Endothelial cell of umbilical vein (primary cell): ENCODE measurements at regions not wholly inside any gene's neighbourhood (a gene's known extent, or its start where the extent isn't known, plus 50 kb on each side); places are given as distances from the start of the nearest gene placed in this dataset. TPM values are rescaled to one million over a fixed set of nuclear protein-coding genes. Genes with fewer than 3 reads are reported as not detected.
"Not testable (repeated sequence)": the region's sequence is repeated elsewhere in the genome, so short reads cannot be mapped to it uniquely, and the experiment has no call there.

ENCODE experiments used
- BruUV-seq: library from RNA; stranded (reverse); fragments of 400-500 nt; replicated peaks from 2 replicates; lab custom pipeline; 2021; lab: Mats Ljungman, UMichigan
- CTCF ChIA-PET: fragments of 300-600, 350-600 bp; sonication (Branson Sonifier 250); formaldehyde crosslinking; loops from one replicate; lab custom pipeline; 2021; ENCODE audit warnings: antibody characterized with exemption, inconsistent platforms; lab: Charles Lee
- POLR2A ChIA-PET: fragments of 300-600, 350-600 bp; sonication (Branson Sonifier 250); formaldehyde crosslinking; loops from one replicate; lab custom pipeline; 2021; ENCODE audit warnings: antibody characterized with exemption, inconsistent platforms; lab: Charles Lee
- DNase-seq: peaks from one replicate; pipeline ENCODE4 v3.0.0-alpha.2; 2011; ENCODE audit warnings: low read depth, low spot score
- FAIRE-seq: peaks from 2 replicates; lab custom pipeline; 2011; peaks lifted over from hg19 to GRCh38; lab: Jason Lieb, UNC
- H2AFZ ChIP-seq: 2 replicates; pipeline ENCODE4 v1.6.0; 2012; ENCODE audit warnings: low read depth, low read length, control low read depth, inconsistent platforms
- H3K27ac ChIP-seq: 2 replicates; pipeline ENCODE4 v1.5.1; 2011; ENCODE audit warnings: low read depth, mild to moderate bottlenecking, control low read depth, low read length, moderate library complexity; ENCODE audit not compliant: insufficient read depth
- H3K27me3 ChIP-seq, 2 experiments: 2 replicates each; pipeline versions ENCODE4 v1.6.0 to v1.6.1; 2011; ENCODE audit warnings: low read length in 2 of 2, mixed read lengths in 1 of 2; ENCODE audit not compliant: control insufficient read depth in 2 of 2, insufficient read depth in 2 of 2
- H3K36me3 ChIP-seq, 2 experiments: 2 replicates in 1 of 2; 3 replicates in 1 of 2; pipeline ENCODE4 v1.5.1; 2011; ENCODE audit warnings: low read length in 2 of 2, mild to moderate bottlenecking in 1 of 2, moderate library complexity in 1 of 2; ENCODE audit not compliant: control insufficient read depth in 2 of 2, insufficient read depth in 2 of 2; ENCODE audit errors: extremely low read depth in 1 of 2
- H3K4me1 ChIP-seq: 3 replicates; pipeline ENCODE4 v1.5.1; 2011; ENCODE audit warnings: mild to moderate bottlenecking, low read length; ENCODE audit not compliant: control insufficient read depth, insufficient read depth; ENCODE audit errors: extremely low read depth
- H3K4me2 ChIP-seq: 2 replicates; pipeline ENCODE4 v1.6.1; 2011; ENCODE audit warnings: low read length, control low read depth, mixed read lengths; ENCODE audit not compliant: insufficient read depth
- H3K4me3 ChIP-seq, 3 experiments: fragments of 200-600 bp in 1 of 3; sonication (generic), shearing (Covaris generic) in 1 of 3; replicated peaks in 1 of 3; 2 replicates each; pipeline ENCODE4 v1.5.1; 2011 to 2016; ENCODE audit warnings: control low read depth in 3 of 3, low read length in 3 of 3, mild to moderate bottlenecking in 2 of 3, inconsistent platforms in 1 of 3, low read depth in 1 of 3, moderate library complexity in 1 of 3; ENCODE audit not compliant: insufficient read depth in 1 of 3
- H3K79me2 ChIP-seq: 2 replicates; pipeline ENCODE4 v1.6.0; 2012; ENCODE audit warnings: low read length, inconsistent platforms; ENCODE audit not compliant: control insufficient read depth, insufficient read depth
- H3K9ac ChIP-seq: replicated peaks from 2 replicates; pipeline ENCODE3; 2011; ENCODE audit warnings: low read length, control low read depth; ENCODE audit not compliant: insufficient read depth; ENCODE audit errors: extremely low read depth
- H3K9me1 ChIP-seq: replicated peaks from 3 replicates; pipeline ENCODE4 v1.6.0; 2011; ENCODE audit warnings: mild to moderate bottlenecking, low read length; ENCODE audit not compliant: control insufficient read depth, insufficient read depth; ENCODE audit errors: extremely low read depth
- H3K9me3 ChIP-seq: replicated peaks from 2 replicates; pipeline ENCODE4 v1.5.1; 2012; ENCODE audit warnings: low read length, inconsistent platforms; ENCODE audit not compliant: control insufficient read depth, insufficient read depth
- H4K20me1 ChIP-seq: replicated peaks from 2 replicates; pipeline ENCODE3; 2011; ENCODE audit warnings: mild to moderate bottlenecking, low read length; ENCODE audit not compliant: control insufficient read depth, insufficient read depth; ENCODE audit errors: extremely low read depth
- CTCF ChIP-seq, 2 donors: IDR thresholded peaks; 1 replicate in 1 of 2; 2 replicates in 1 of 2; pipeline ENCODE4 v1.5.1; 2011; ENCODE audit warnings: low read length in 2 of 2, mild to moderate bottlenecking in 2 of 2, moderate library complexity in 2 of 2, control low read depth in 1 of 2, inconsistent platforms in 1 of 2, low read depth in 1 of 2; ENCODE audit not compliant: insufficient read depth in 1 of 2; ENCODE audit errors: extremely low read depth in 1 of 2
- EZH2 ChIP-seq: IDR thresholded peaks from 2 replicates; pipeline ENCODE4 v1.6.1; 2012; ENCODE audit warnings: borderline replicate concordance, low read depth, mild to moderate bottlenecking, moderate library complexity, low read length, inconsistent platforms; ENCODE audit not compliant: severe bottlenecking
- MYC ChIP-seq: IDR thresholded peaks from one replicate; pipeline ENCODE4 v1.6.1; 2011; ENCODE audit warnings: mild to moderate bottlenecking, low read depth, low read length
- dilution Hi-C: fragments of 300-500 bp; cut with MboI; formaldehyde crosslinking; loops from one replicate; pipeline ENCODE4 v1.15.0; 2019; ENCODE audit warnings: low sequenced_read_pairs; ENCODE audit not compliant: extremely low pct_ligation_motif_present
- intact Hi-C: fragments of 100-400 bp; cut with micrococcal nuclease; formaldehyde crosslinking; loops from one replicate; pipeline ENCODE4 v1.10.0; 2022
- small RNA-seq: library from RNA; depleted of rRNA; stranded (forward); fragments of <200 nt; gene quantifications from one replicate; pipeline ENCODE3, GENCODE V24; 2012; ENCODE audit warnings: low replicate concordance, low read depth; ENCODE audit not compliant: insufficient read depth, insufficient read length

GRCh38 chr15:22735781-22736180 is 50.7 kb upstream of the NIPA1 start:
- Histone ChIP-seq H3K4me1 (no peaks in the 10 kb centered on the region), H3K4me2 (no peak overlapping the region), H3K9me1 (no peaks in the 10 kb centered on the region), H3K79me2 (no peaks in the 10 kb centered on the region), H3K9me3 (no peaks in the 10 kb centered on the region), H3K27ac (no peak overlapping the region), H3K4me3 (no peak overlapping the region), H4K20me1 (no peaks in the 10 kb centered on the region), H3K9ac (no peak overlapping the region), H2AFZ (no peak overlapping the region), H3K27me3 (no peaks in the 10 kb centered on the region), H3K36me3 (no peaks in the 10 kb centered on the region)
- FAIRE-seq (no peak), DNase-seq (no peak)
- ChIA-PET CTCF (no interaction called here), POLR2A (no interaction called here)
- BruUV-seq = no TSS peak
- dilution Hi-C loops = no loop called here
- intact Hi-C loops = no loop called here
- TF ChIP-seq MYC (no peak), CTCF (IDR thresholded peaks at IDR 0.05; ENCODE audit: extremely low read depth in 1 of 2, insufficient read depth in 1 of 2, low read depth in 1 of 2, low read length in 2 of 2) (no peak), EZH2 (no peak)

GRCh38 chr15:22736200-22736599 is 50.2 kb upstream of the NIPA1 start:
- H3K79me2 ChIP-seq, CTCF ChIA-PET, DNase-seq, H3K4me3 ChIP-seq, H3K36me3 ChIP-seq, H3K9me3 ChIP-seq, H3K4me1 ChIP-seq, BruUV-seq, dilution Hi-C loops, H3K27me3 ChIP-seq, H2AFZ ChIP-seq, POLR2A ChIA-PET, FAIRE-seq, H4K20me1 ChIP-seq, H3K4me2 ChIP-seq, H3K9ac ChIP-seq, H3K9me1 ChIP-seq, intact Hi-C loops, H3K27ac ChIP-seq: not testable (repeated sequence)

Small RNA genes lying in the stretch of these regions (small RNA-seq; reads per million reads assigned to genes)
- gene AC138649.4 (not detected), gene RN7SL495P (not detected)
